ENCODE measurements at regions not wholly inside any gene's neighbourhood (a gene's known extent, or its start where the extent isn't known, plus 50 kb on each side); places are given as distances from the start of the nearest gene placed in this dataset.

DNA sequence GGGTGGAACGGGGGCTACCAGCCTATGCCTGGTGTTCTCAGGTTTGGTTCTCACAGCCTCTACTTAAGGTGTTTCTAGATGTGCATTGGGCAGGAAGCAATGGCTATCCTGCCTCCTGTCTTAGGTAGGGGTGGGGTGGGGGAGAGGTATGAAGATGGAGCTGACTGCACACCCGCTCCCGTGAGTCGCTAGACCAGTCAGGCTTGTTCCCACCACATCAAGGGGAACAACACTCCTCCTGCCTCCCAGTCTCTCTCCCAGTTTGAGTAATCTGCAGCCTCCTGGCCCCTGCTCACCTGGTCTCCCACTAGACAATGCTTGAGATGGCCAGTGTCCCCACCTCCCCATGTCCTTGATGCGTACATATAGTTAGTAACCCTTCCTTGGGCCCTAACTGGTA, 79.3 kb upstream of the TENM4 start:
- no peak overlapping the region for H3K4me3 Mint-ChIP-seq
- peaks cover 3% of the 10 kb centered on the region for H3K9me3 Mint-ChIP-seq
- H3K36me3 Mint-ChIP-seq (ENCODE audit: low read depth) = no peaks in the 10 kb centered on the region
- DNase-seq (no peak), ATAC-seq (no peak)
- intact Hi-C loops (cut with micrococcal nuclease) = no loop called here
- ChIA-PET POLR2A (no interaction called here), CTCF (no interaction called here)
- TF ChIP-seq, protein P1, sequence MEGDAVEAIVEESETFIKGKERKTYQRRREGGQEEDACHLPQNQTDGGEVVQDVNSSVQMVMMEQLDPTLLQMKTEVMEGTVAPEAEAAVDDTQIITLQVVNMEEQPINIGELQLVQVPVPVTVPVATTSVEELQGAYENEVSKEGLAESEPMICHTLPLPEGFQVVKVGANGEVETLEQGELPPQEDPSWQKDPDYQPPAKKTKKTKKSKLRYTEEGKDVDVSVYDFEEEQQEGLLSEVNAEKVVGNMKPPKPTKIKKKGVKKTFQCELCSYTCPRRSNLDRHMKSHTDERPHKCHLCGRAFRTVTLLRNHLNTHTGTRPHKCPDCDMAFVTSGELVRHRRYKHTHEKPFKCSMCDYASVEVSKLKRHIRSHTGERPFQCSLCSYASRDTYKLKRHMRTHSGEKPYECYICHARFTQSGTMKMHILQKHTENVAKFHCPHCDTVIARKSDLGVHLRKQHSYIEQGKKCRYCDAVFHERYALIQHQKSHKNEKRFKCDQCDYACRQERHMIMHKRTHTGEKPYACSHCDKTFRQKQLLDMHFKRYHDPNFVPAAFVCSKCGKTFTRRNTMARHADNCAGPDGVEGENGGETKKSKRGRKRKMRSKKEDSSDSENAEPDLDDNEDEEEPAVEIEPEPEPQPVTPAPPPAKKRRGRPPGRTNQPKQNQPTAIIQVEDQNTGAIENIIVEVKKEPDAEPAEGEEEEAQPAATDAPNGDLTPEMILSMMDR (IDR thresholded peaks at IDR 0.05) = no peak
- H3K27me3 Mint-ChIP-seq = no peaks in the 10 kb centered on the region
- H3K4me1 Mint-ChIP-seq (ENCODE audit: low read depth) = no peaks in the 10 kb centered on the region
- H3K27ac Mint-ChIP-seq = no peak overlapping the region

DNA sequence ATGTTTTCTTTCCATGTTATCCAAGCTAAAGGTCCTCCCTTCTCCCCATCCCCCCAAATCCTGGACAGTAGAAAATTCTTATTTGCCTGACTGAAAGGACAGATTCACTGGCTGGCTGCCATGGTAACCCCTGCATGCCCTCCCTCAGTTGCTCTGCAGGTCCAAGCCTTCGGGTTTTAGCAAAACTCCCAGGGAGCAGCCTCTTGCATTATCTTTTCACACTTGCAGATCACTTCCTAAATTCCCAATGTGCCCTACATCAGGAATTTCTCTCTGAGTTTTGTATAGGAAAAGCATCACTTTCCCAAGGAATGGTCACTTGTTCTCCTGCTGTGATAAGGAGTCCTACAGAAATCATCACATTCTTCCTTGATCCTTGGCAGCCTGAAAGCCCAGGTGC, 75.0 kb upstream of the TENM4 start:
- DNase-seq (no peak), ATAC-seq (no peak)
- TF ChIP-seq, protein P1 (IDR thresholded peaks at IDR 0.05) = no peak
- H3K27ac Mint-ChIP-seq = no peak overlapping the region
- intact Hi-C loops (cut with micrococcal nuclease) = no loop called here
- no peaks in the 10 kb centered on the region for H3K4me1 Mint-ChIP-seq (ENCODE audit: low read depth)
- no peak overlapping the region for H3K4me3 Mint-ChIP-seq
- CTCF ChIA-PET = no interaction called here
- POLR2A ChIA-PET = no interaction called here
- H3K36me3 Mint-ChIP-seq (ENCODE audit: low read depth) = no peaks in the 10 kb centered on the region
- H3K9me3 Mint-ChIP-seq = no peaks in the 10 kb centered on the region
- H3K27me3 Mint-ChIP-seq = no peaks in the 10 kb centered on the region

- intact Hi-C loops (cut with micrococcal nuclease) = no loop called here
- H3K9me3 Mint-ChIP-seq = no peaks in the 10 kb centered on the region
- no peaks in the 10 kb centered on the region for H3K27me3 Mint-ChIP-seq
- H3K27ac Mint-ChIP-seq = no peak overlapping the region
- no peaks in the 10 kb centered on the region for H3K4me1 Mint-ChIP-seq (ENCODE audit: low read depth)
- CTCF ChIA-PET = no interaction called here
- H3K36me3 Mint-ChIP-seq (ENCODE audit: low read depth) = no peaks in the 10 kb centered on the region
- no peak for ATAC-seq
- TF ChIP-seq, protein P1 (IDR thresholded peaks at IDR 0.05) = no peak
- DNase-seq = no peak
- no peak overlapping the region for H3K4me3 Mint-ChIP-seq
- POLR2A ChIA-PET = no interaction called here
Observed at GRCh38 chr11:79514695-79515094, 73.9 kb upstream of the TENM4 start.

DNA sequence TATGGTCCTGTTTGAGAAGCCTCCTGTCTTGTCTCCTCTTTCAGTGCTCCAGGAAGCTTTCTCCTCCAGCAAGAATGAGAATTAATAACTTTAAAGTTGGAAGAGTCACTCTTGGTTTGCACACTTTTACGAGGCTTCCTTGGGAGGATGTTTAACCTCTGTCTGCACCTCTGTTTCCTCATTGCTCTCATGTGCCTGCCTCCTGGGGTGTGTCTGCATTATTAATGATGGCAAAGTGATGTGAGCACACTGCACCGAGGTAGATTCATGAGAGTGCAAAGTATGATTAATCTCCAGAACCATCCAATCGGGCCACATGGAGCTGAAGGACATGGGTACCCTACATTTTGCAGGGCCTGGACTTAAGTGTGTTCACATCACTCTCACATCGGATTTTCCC, 73.5 kb upstream of the TENM4 start:
- no peaks in the 10 kb centered on the region for H3K9me3 Mint-ChIP-seq
- ATAC-seq (no peak), DNase-seq (no peak)
- H3K27ac Mint-ChIP-seq = no peak overlapping the region
- H3K36me3 Mint-ChIP-seq (ENCODE audit: low read depth) = no peaks in the 10 kb centered on the region
- H3K4me3 Mint-ChIP-seq = no peak overlapping the region
- intact Hi-C loops (cut with micrococcal nuclease) = no loop called here
- TF ChIP-seq, protein P1 (IDR thresholded peaks at IDR 0.05) = no peak
- POLR2A ChIA-PET = no interaction called here
- CTCF ChIA-PET = no interaction called here
- H3K27me3 Mint-ChIP-seq = no peaks in the 10 kb centered on the region
- H3K4me1 Mint-ChIP-seq (ENCODE audit: low read depth) = no peaks in the 10 kb centered on the region

DNA sequence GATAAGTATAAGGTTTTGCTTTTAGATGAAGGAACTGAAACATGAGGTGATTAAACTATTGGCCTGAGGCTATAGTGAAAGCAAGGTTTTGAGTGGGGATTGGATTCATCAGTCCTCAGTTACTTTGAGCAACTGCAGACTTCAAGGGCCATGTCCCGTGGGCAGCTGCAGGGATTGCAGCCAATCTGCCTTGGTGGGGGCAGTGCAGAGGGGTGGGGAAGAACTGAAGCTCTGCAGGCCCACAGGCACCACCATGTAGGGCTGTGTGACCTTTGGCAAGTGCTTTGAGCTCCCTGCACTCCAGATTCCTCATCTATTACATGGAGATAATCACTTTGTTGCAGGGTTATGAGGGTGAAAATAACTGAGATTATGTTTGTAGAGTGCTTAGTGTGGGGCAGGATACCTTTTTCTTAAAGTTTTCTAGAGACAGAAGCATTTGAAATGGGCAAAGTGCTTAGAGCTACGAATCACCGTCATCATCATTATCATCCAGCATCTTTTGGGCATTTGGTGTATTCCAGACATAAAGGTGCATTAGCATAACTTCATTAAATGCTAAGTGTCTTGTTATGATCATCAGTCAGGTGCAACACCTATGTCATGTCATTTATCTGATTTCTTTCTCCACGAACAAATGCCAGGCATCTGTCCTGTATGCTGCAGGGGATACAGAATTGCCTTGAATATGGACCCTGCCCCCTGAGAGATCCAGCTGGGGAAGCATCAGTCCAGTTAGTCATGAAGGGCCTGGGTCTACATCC, 72.1 kb upstream of the TENM4 start:
- Mint-ChIP-seq H3K27me3 (peaks cover under 1% of the 10 kb centered on the region), H3K4me1 (ENCODE audit: low read depth) (no peaks in the 10 kb centered on the region), H3K9me3 (no peaks in the 10 kb centered on the region), H3K36me3 (ENCODE audit: low read depth) (no peaks in the 10 kb centered on the region), H3K27ac (no peak overlapping the region), H3K4me3 (no peak overlapping the region)
- intact Hi-C loops (cut with micrococcal nuclease) = no loop called here
- ChIA-PET POLR2A (no interaction called here), CTCF (no interaction called here)
- DNase-seq (no peak), ATAC-seq (no peak)
- TF ChIP-seq, protein P1 (IDR thresholded peaks at IDR 0.05) = no peak
